ENCODE measurements at regions not wholly inside any gene's neighbourhood (a gene's known extent, or its start where the extent isn't known, plus 50 kb on each side); places are given as distances from the start of the nearest gene placed in this dataset.

- intact Hi-C loops (cut with DNase I; ENCODE audit: low total_unique reads): no loop called here
- no peak overlapping the region for H3K4me3 ChIP-seq (ENCODE audit: low read depth, poor library complexity, severe bottlenecking)
- TF ChIP-seq CTCF (IDR thresholded peaks at IDR 0.05) (no peak), POLR2A (IDR thresholded peaks at IDR 0.05) (no peak)
- WGBS, 2 donors: 92% methylated on average over 10 of the region's 10 CpGs
- peak in 1 of 2 donors; percentile 76 for DNase-seq (ENCODE audit: low spot score in 2 of 2)
These were observed 391.2 kb downstream of the THBS2 start for GRCh38 chr6:168862346-168862980.

GRCh38 chr6:168860987-168861386, 392.7 kb downstream of the THBS2 start:
- TF ChIP-seq CTCF (IDR thresholded peaks at IDR 0.05) (no peak), POLR2A (IDR thresholded peaks at IDR 0.05) (no peak)
- no peak overlapping the region for H3K4me3 ChIP-seq (ENCODE audit: low read depth, poor library complexity, severe bottlenecking)
- 89 to 93% methylated on average over 26 of the region's 26 CpGs for WGBS, 2 donors
- peak in 1 of 2 donors; percentile 70 for DNase-seq (ENCODE audit: low spot score in 2 of 2)
- intact Hi-C loops (cut with DNase I; ENCODE audit: low total_unique reads): no loop called here

DNA sequence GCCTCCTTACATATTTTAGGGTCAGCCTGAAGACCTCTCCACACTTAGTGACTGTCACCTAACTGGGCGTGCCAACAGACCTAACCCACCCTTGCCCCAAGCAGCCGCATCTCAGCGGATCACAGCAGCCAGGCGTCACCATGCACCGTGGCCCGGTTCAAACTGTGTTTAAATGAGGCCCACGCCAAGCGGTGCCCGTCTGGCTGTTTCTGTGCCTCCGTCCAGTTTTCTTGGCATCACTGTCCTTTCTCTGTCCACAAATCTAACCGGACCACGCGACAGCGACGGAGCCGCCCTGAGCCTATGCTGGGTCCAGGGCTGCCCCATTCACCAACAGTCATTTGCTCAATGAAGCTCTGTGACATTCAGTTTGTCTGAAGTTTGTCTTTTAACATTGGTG, 393.3 kb downstream of the THBS2 start:
- TF ChIP-seq POLR2A (IDR thresholded peaks at IDR 0.05): no peak
- no peak for TF ChIP-seq CTCF (IDR thresholded peaks at IDR 0.05)
- WGBS, 2 donors: 93 to 96% methylated on average over 16 of the region's 16 CpGs

DNA sequence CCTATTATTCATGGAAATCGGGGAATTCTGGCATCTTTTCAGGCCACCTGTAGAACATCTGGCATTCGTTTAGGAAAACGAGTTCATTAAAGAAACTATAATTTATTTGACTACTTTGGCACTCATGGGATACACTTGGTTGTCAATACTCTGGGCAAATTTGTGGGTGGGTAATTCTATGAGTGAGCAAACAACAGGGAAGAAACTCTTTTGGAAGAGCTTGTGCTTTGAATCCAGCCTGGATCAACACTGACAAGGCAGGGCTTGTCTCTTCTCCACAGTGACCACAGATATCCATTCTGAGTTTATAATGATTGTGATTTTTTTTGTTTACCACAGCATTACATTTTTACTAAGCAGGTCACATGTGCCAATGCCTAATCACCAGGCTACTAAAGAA, 394.7 kb downstream of the THBS2 start:
- TF ChIP-seq CTCF (IDR thresholded peaks at IDR 0.05) (no peak), POLR2A (IDR thresholded peaks at IDR 0.05) (no peak)

More for the DNA sequence above, 393.3 kb downstream of the THBS2 start:
- intact Hi-C loops (cut with DNase I; ENCODE audit: low total_unique reads): no loop called here
- H3K4me3 ChIP-seq (ENCODE audit: low read depth, poor library complexity, severe bottlenecking): no peak overlapping the region
- DNase-seq (ENCODE audit: low spot score in 2 of 2): peak in 1 of 2 donors; percentile 59

DNA sequence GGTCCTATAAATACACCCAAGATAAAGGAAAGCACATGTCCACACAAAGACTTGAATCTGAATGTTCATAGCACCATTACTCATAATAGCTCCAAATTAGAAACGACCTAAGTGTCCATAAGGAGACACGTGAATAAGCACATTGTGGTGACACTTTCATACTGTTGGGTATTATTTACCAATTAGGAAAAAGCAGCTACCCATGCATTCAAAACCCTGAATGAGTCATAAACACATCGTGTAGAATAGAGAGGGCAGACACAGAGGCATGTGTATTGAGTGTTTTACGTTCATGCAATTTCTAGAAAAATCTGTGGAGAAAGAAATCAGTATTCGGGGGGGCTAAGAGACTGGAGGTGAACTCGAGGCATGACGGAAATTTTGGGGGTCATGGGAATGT, 396.7 kb downstream of the THBS2 start:
- intact Hi-C loops (cut with DNase I; ENCODE audit: low total_unique reads): no loop called here
- DNase-seq (ENCODE audit: low spot score in 2 of 2): no peak
- no peak for TF ChIP-seq CTCF (IDR thresholded peaks at IDR 0.05)
- TF ChIP-seq POLR2A (IDR thresholded peaks at IDR 0.05): no peak
- H3K4me3 ChIP-seq (ENCODE audit: low read depth, poor library complexity, severe bottlenecking): no peak overlapping the region
- 62 to 68% methylated on average over 7 of the region's 7 CpGs for WGBS, 2 donors

More for the DNA sequence above, 394.7 kb downstream of the THBS2 start:
- WGBS, 2 donors: 15 to 27% methylated on average over 3 of the region's 3 CpGs
- intact Hi-C loops (cut with DNase I; ENCODE audit: low total_unique reads): no loop called here
- no peak overlapping the region for H3K4me3 ChIP-seq (ENCODE audit: low read depth, poor library complexity, severe bottlenecking)
- DNase-seq (ENCODE audit: low spot score in 2 of 2): no peak

DNA sequence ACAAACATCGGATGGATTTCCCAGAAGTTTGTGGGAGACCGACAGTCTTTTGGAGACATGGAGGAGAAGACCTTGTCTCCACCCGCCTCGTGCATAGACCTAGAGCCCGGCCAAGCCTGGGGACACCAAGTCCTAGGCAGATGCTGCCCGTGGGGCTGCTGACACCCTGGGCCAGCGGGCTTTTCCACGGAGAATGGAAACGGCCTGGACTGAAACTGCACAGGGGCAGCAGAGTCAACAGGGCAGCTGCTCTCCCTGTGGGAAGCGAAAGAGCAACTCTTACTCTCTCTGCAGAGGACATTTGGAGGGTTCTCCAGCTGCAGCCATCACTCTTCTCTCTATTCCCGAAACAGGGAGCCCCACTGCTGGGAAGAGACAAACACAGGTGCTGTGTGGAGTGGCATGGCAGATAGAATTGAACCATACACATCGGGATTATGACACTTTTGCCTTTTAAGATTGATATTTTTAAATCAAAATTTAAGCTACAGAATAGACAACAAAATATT, 401.2 kb downstream of the THBS2 start:
- intact Hi-C loops (cut with DNase I; ENCODE audit: low total_unique reads): no loop called here
- no peak overlapping the region for H3K4me3 ChIP-seq (ENCODE audit: low read depth, poor library complexity, severe bottlenecking)
- no peak for TF ChIP-seq CTCF (IDR thresholded peaks at IDR 0.05)
- no peak for TF ChIP-seq POLR2A (IDR thresholded peaks at IDR 0.05)
- DNase-seq (ENCODE audit: low spot score in 2 of 2): no peak
- WGBS, 2 donors: 60 to 66% methylated on average over 12 of the region's 12 CpGs
